Common myeloid progenitor, CD34-positive (primary cell): ENCODE measurements at regions not wholly inside any gene's neighbourhood (a gene's known extent, or its start where the extent isn't known, plus 50 kb on each side); places are given as distances from the start of the nearest gene placed in this dataset.

ENCODE experiments used
- CTCF ChIA-PET: fragments of 350-600 bp; sonication (Branson Sonifier 250); formaldehyde crosslinking; loops from one replicate; lab custom pipeline; 2021; ENCODE audit warnings: antibody characterized with exemption; lab: Charles Lee
- POLR2A ChIA-PET: fragments of 350-600 bp; sonication (Branson Sonifier 250); formaldehyde crosslinking; loops from one replicate; lab custom pipeline; 2021; ENCODE audit warnings: antibody characterized with exemption; lab: Charles Lee
- DNase-seq, 3 donors: peaks; one replicate each; pipeline versions ENCODE4 v3.0.0 to v3.0.0-alpha.2; 2013
- H3K27ac ChIP-seq, 2 experiments: 1 replicate in 1 of 2; 2 replicates in 1 of 2; pipeline ENCODE4 v1.7.0; 2013; ENCODE audit warnings: inconsistent platforms in 2 of 2, low read length in 2 of 2, mild to moderate bottlenecking in 2 of 2, low read depth in 1 of 2, moderate library complexity in 1 of 2; ENCODE audit not compliant: severe bottlenecking in 2 of 2, insufficient read depth in 1 of 2, poor library complexity in 1 of 2
- H3K27me3 ChIP-seq, 5 experiments: replicated peaks in 2 of 5; 1 replicate in 3 of 5; 2 replicates in 2 of 5; pipeline versions ENCODE4 v1.6.1 to v1.7.0; 2013; ENCODE audit warnings: low read length in 4 of 5, mild to moderate bottlenecking in 2 of 5, moderate library complexity in 2 of 5, inconsistent platforms in 1 of 5; ENCODE audit not compliant: insufficient read depth in 5 of 5, control insufficient read depth in 4 of 5
- H3K36me3 ChIP-seq, 4 experiments: 1 replicate in 2 of 4; 2 replicates in 2 of 4; pipeline versions ENCODE4 v1.6.1 to v1.7.0; 2013; ENCODE audit warnings: low read length in 3 of 4, control low read depth in 1 of 4, mild to moderate bottlenecking in 1 of 4; ENCODE audit not compliant: control insufficient read depth in 4 of 4, insufficient read depth in 4 of 4
- H3K4me1 ChIP-seq, 4 experiments: 1 replicate in 3 of 4; 2 replicates in 1 of 4; pipeline versions ENCODE4 v1.6.1 to v1.7.1; 2013; ENCODE audit warnings: low read length in 3 of 4, mild to moderate bottlenecking in 3 of 4, control low read depth in 1 of 4, inconsistent platforms in 1 of 4, moderate library complexity in 1 of 4; ENCODE audit not compliant: control insufficient read depth in 4 of 4, insufficient read depth in 4 of 4; ENCODE audit errors: control extremely low read depth in 1 of 4
- H3K4me3 ChIP-seq, 7 experiments: 1 replicate in 4 of 7; 2 replicates in 3 of 7; pipeline versions ENCODE4 v1.5.1 to v1.7.0; 2013; ENCODE audit warnings: mild to moderate bottlenecking in 7 of 7, low read length in 6 of 7, moderate library complexity in 6 of 7, inconsistent platforms in 2 of 7, low read depth in 2 of 7, control low read depth in 1 of 7; ENCODE audit not compliant: insufficient read depth in 4 of 7, control insufficient read depth in 1 of 7; ENCODE audit errors: extremely low read depth in 1 of 7
- H3K9me3 ChIP-seq, 5 experiments: 1 replicate in 4 of 5; 2 replicates in 1 of 5; pipeline versions ENCODE4 v1.6.1 to v1.7.1; 2013; ENCODE audit warnings: low read length in 4 of 5, mild to moderate bottlenecking in 2 of 5, inconsistent platforms in 1 of 5, low read depth in 1 of 5, moderate library complexity in 1 of 5; ENCODE audit not compliant: control insufficient read depth in 4 of 5, insufficient read depth in 2 of 5; ENCODE audit errors: control extremely low read depth in 1 of 5
- WGBS: methylation state at CpG from one replicate; pipeline ENCODE4 v1.1.5; 2013; ENCODE audit not compliant: insufficient coverage; 5-methylcytosine and 5-hydroxymethylcytosine counted together

DNA sequence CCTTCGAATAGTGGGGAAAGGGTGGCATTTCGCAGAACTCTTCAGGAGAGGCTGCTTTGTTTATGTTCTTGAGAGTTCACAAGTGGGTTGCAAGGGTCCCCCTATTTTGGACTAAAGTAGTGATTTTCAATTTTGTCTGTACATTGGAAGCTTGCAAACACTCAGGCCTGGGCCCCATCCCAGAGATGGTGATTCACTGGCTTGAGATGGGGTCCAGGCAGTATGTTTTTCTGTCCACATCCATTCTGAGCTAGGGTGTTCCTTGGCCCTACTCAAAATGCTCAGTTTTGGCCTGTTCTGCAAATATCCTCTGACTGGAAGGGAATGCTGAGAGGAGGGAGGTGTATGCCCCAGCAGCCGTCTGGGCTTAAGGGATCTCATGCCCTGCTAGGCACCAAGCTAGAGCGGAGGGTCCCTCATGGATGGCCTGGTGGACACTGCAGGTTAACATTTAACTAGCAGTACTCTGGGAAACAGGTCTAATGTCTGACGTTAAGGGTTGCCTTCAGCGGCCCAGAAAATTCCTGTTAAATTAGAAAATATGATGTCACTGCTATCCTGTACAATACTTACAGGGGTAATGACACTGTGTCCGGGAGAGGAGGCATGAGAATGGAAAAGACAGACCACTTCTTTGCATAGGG is 181.4 kb downstream of the OPA1 start:
- Histone ChIP-seq H3K36me3 (no peaks in the 10 kb centered on the region), H3K9me3 (no peaks in the 10 kb centered on the region), H3K4me1 (peaks cover 0 to 25% (median 20%) of the 10 kb centered on the region in 4 experiments), H3K4me3 (peak overlapping the region in 1 of 7 experiments; percentile 24), H3K27ac (no peak overlapping the region), H3K27me3 (peaks cover 0 to 44% (median 18%) of the 10 kb centered on the region in 5 experiments)
- DNase-seq = no peak
- POLR2A ChIA-PET = no interaction called here
- WGBS = 85% methylated on average over 5 of the region's 7 CpGs
- CTCF ChIA-PET = interaction anchor here (1.0 to 1.7 kb wide), 2 partner anchors 10 to 109 kb away, joined by 3 to 4 read pairs; no protein-coding TSS in a partner anchor

DNA sequence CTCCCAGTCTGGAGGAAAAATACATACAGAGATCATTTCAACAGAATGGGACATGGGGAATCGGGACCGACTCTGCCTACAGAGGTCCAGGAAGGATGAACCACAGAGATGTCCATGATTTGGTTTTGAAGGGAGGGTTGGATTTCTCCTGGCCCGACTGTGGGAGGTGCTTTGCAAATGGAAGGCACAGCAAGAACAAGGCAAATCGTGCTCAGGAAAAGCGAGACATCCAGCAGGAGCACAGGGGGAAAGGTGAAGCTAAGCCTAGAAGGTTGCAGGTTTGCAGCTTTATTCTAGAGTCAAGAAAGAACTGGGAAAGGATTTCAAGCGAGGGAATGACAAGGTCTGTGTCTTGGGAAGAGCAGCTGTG is 181.9 kb downstream of the OPA1 start:
- H3K36me3 ChIP-seq = no peaks in the 10 kb centered on the region
- H3K4me1 ChIP-seq = peaks cover 0 to 25% (median 20%) of the 10 kb centered on the region in 4 experiments
- peaks cover 0 to 49% (median 21%) of the 10 kb centered on the region in 5 experiments for H3K27me3 ChIP-seq
- no peak for DNase-seq
- no peaks in the 10 kb centered on the region for H3K9me3 ChIP-seq
- ChIA-PET POLR2A (interaction anchor here (0.7 kb wide), 1 partner anchor 531 kb away, joined by 3 read pairs; no protein-coding TSS in a partner anchor), CTCF (interaction anchor here (1.7 to 2.2 kb wide), 2 partner anchors 10 to 541 kb away, joined by 4 to 8 read pairs; no protein-coding TSS in a partner anchor)
- no peak overlapping the region for H3K4me3 ChIP-seq
- WGBS = 93% methylated on average over 6 of the region's 6 CpGs
- no peak overlapping the region for H3K27ac ChIP-seq

DNA sequence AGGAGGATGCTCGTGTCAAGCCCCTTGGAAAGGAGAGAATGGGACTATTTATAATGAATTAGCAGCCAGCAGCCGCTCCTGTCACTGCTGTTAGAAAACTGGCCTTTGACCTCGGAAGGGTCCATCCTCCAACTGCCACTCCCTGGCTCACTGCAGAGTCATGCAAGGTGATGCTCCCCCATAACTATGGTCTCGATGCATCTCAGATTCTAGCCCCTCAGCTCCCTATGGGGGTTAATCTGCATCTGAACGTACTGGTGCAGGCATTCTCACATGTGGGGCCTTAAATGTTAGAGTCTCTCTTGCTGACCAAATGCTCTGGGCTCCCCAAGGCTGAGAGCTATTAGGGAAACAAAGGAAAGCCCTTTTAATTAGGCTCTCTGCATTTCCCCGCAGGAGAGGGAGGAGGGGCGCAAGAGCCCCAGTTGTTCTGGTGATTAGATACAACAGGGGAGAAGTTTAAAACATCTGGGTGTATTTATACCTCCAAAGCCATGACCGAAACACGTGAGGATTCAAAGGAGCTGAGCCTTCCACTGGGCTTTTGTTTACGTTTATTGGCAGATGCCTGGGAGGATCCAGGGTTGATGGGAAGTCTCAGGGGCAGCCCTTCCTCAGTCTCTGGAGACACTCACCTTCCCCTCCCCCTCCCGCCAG is 182.5 kb downstream of the OPA1 start:
- H3K4me1 ChIP-seq = peaks cover 0 to 25% (median 20%) of the 10 kb centered on the region in 4 experiments
- ChIA-PET POLR2A (interaction anchor here (0.7 kb wide), 1 partner anchor 530 kb away, joined by 3 read pairs; no protein-coding TSS in a partner anchor), CTCF (interaction anchor here (1.7 to 2.2 kb wide), 2 partner anchors 9 to 540 kb away, joined by 4 to 8 read pairs; no protein-coding TSS in a partner anchor)
- H3K4me3 ChIP-seq = no peak overlapping the region
- DNase-seq = no peak
- no peaks in the 10 kb centered on the region for H3K9me3 ChIP-seq
- no peak overlapping the region for H3K27ac ChIP-seq
- peaks cover 0 to 56% (median 26%) of the 10 kb centered on the region in 5 experiments for H3K27me3 ChIP-seq
- no peaks in the 10 kb centered on the region for H3K36me3 ChIP-seq
- WGBS = 90% methylated on average over 10 of the region's 11 CpGs

DNA sequence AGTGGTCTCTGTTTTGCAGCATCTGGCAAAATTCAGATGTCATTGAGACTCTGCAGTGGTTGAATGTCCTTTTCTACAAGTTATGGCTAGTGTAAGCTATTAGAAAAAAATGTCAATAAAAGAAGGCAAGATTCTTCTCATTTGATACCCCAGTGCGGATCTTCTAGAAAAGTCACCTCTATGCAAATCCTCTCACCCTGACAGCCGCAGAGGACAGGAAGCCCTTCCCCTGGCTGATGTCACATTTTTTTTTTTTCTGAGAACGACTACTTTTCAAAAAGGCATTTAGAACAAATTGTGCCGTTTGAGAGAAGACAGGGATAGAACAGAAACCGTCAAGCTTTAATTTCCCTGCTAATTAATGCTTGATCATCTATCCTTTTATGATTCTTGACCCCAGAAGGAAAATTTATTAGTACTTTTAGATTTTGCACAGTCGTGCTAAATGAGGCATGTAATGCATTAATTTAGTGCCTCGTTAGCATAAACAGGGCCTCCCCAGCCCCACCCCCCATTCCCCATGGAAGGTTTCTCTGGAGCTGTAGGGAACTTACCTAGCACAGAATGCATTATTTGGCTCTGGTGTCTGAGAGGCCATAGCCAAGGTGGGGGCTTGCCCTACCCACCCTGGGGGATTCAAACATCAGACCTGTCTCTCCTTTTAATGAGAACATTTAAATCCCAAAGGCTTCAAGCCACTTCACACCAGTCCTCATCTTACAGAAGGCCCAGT is 183.8 kb downstream of the OPA1 start:
- no peaks in the 10 kb centered on the region for H3K36me3 ChIP-seq
- no peak overlapping the region for H3K27ac ChIP-seq
- no peak overlapping the region for H3K4me3 ChIP-seq
- 67% methylated on average over 4 of the region's 7 CpGs for WGBS
- ChIA-PET POLR2A (no interaction called here), CTCF (interaction anchor here (0.6 to 2.2 kb wide), 4 partner anchors 11 to 539 kb away, joined by 3 to 8 read pairs (median 4); no protein-coding TSS in a partner anchor)
- H3K27me3 ChIP-seq = peaks cover 0 to 57% (median 27%) of the 10 kb centered on the region in 5 experiments
- DNase-seq = no peak
- peaks cover 0 to 25% (median 22%) of the 10 kb centered on the region in 4 experiments for H3K4me1 ChIP-seq
- no peaks in the 10 kb centered on the region for H3K9me3 ChIP-seq

DNA sequence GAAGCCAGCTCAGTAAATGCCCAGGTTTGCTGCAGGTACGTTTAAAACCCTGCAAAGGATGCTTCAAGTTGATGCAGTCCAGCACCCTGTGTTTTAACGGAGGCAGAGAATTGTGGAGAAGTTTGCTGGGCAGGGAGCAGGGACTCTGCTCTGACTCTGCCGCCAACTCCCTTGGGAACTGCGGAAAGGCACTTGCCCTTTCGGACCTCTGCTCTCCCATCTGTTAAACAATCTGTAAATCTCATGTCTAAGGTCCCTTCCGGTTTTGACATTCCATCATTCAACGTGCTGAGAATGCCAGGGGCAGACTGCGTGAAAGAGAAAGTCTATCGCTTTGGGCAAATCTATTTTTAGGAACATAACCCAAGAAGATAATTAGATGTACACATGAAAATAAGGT is 184.5 kb downstream of the OPA1 start:
- DNase-seq = no peak
- Histone ChIP-seq H3K9me3 (no peaks in the 10 kb centered on the region), H3K4me1 (peaks cover 0 to 24% (median 21%) of the 10 kb centered on the region in 4 experiments), H3K4me3 (no peak overlapping the region), H3K27ac (no peak overlapping the region), H3K36me3 (no peaks in the 10 kb centered on the region), H3K27me3 (peaks cover 0 to 64% (median 28%) of the 10 kb centered on the region in 5 experiments)
- WGBS = 61% methylated on average over 3 of the region's 9 CpGs
- ChIA-PET CTCF (interaction anchor here (1.1 to 1.3 kb wide), 2 partner anchors 10 to 536 kb away, joined by 3 to 5 read pairs; no protein-coding TSS in a partner anchor), POLR2A (no interaction called here)

DNA sequence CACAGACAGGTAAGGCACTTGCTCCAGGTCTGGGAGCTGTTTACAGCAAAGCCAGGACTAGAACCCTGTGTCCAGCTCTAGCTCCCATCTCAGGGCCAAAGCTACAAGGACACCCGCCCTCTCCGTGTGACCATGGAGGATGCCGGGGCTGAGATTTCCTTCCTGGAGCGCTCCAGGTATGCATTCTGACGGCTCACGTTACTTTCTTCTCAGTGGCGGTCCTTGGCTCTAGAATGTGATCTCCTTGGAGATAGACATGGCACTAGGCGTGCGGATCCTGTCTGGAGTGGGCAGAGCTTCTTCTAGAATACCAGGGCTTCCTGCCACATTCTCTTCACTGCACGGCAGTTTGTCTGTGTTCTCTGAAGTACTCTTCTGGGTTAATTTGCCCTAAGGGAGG is 185.7 kb downstream of the OPA1 start:
- Histone ChIP-seq H3K4me1 (peaks cover 0 to 14% (median 12%) of the 10 kb centered on the region in 4 experiments), H3K36me3 (no peaks in the 10 kb centered on the region), H3K4me3 (no peak overlapping the region), H3K27ac (no peak overlapping the region), H3K27me3 (peaks cover 0 to 72% (median 38%) of the 10 kb centered on the region in 5 experiments), H3K9me3 (no peaks in the 10 kb centered on the region)
- ChIA-PET POLR2A (no interaction called here), CTCF (interaction anchor here (1.2 to 4.7 kb wide), 5 partner anchors 113 to 538 kb away, joined by 3 to 55 read pairs (median 13); partner anchors contain the start of gene HES1)
- DNase-seq = no peak
- 86% methylated on average over 9 of the region's 10 CpGs for WGBS
